Stimulated activated CD4-positive, alpha-beta T cell treated with anti-CD3 and anti-CD28 coated beads, Interleukin-4, amount 100 ng/mL, for 48 hours (primary cell): ENCODE measurements at regions not wholly inside any gene's neighbourhood (a gene's known extent, or its start where the extent isn't known, plus 50 kb on each side); places are given as distances from the start of the nearest gene placed in this dataset.
"Not testable (repeated sequence)": the region's sequence is repeated elsewhere in the genome, so short reads cannot be mapped to it uniquely, and the experiment has no call there.

Experiments
- DNase-seq, 2 donors: peaks; one replicate each; pipeline ENCODE4 v3.0.0-alpha.2; 2020; ENCODE audit warnings: low read depth in 2 of 2

DNA sequence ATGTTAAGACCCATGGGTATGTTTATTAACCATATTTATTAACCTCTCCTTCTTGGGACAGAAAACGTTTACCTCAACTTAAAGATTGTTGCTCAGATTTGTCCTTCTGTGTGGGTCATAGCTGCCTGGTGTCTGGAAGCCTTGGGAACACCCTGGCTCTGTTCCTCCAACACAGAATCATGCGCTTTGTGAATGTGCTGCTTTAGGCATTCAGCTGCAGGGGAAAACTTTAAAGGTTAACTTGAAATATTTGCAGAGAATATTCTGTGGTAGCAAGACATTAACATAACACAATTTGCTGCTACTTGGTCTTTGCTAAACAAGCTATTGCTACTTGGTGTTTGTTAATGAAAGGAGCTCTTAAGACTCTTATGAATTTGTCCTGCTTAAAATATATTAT lies 50.5 kb upstream of the THOC3 start:
- not testable (repeated sequence) for DNase-seq

GRCh38 chr5:176020852-176021251 lies 52.7 kb upstream of the THOC3 start:
- not testable (repeated sequence) for DNase-seq

- DNase-seq = not testable (repeated sequence)
Measured at GRCh38 chr5:176023535-176023934, 55.4 kb upstream of the THOC3 start.

DNA sequence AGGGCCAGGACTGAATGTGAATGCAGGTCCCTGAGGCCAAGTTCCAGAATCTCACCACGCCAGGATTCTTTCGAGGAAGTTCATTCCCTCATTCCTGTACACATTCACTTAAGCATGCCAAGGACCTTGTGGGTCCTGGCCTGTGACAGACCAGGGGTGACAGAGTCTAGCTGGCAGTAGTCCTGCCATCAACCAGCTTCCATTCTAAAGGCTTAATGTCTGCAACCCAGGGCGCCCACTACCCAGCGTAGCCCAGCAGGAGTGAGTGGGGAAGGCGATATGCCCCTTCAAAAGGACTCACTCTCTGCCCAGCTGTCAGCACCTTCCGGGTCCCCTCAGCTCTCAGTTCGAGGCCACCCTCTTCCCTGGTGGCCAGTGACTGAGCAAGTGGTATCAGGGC lies 61.3 kb upstream of the THOC3 start:
- DNase-seq = not testable (repeated sequence)

DNA sequence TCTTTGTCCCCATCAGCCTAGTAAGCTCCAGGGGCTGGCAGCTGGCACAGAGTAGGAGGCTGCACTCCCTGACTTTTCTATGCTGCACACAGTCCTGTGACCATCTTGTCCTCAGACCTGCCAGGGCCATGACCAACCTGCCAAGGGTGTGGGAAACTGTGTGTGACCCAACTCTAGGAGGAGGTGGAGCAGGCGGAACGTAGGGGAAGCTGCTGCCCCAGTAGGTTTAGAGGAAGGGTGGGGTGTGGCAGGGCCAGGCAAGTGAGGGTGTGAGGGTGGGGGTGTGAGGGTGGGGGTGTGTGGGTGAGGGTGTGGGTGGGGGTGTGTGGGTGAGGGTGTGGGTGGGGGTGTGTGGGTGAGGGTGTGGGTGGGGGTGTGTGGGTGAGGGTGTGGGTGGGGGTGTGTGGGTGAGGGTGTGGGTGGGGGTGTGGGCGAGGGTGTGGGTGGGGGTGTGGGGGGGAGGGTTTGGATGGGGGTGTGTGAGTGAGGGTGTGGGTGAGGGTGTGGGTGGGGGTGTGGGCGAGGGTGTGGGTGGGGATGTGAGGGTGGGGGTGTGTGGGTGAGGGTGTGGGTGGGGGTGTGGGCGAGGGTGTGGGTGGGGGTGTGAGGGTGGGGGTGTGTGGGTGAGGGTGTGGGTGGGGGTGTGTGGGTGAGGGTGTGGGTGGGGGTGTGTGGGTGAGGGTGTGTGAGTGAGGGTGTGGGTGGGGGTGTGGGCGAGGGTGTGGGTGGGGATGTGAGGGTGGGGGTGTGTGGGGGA lies 62.4 kb upstream of the THOC3 start:
- DNase-seq = not testable (repeated sequence)

DNA sequence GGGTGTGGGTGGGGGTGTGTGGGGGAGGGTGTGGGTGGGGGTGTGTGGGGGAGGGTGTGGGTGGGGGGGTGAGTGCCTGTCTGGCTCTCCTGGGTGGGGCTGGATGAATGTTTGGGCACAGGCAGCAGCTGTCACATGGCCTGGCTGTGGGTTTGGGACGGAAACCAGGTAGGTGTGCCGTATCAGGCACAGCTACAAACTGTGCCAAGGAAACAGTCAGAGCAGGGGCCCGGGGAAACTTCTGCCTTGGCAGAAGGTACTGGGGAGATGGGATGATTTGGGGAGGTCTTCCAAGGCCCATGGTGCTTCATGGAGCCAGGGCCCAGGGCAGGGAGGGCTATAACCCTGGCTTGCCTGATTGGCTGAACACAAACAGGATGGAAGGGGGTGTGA lies 63.0 kb upstream of the THOC3 start:
- DNase-seq = not testable (repeated sequence)

DNA sequence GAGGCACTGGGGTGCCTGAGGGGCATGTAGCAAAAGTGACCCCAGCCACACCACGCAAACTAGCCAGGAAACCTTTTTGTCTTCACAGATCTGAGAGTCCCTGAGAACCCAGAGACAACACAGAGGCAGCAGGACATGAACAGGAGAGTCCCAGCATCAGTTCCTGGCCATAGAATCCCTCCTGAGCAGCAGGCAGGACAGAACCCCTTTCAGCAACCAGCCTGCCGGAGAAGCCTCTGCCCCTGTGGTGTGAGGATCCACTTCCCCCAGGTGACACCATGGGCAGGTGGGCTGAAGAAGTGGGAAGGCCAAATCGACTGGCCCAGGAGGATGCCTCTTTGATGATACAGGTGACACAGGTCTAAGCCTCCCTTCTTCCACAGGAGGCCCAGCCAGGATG lies 65.1 kb upstream of the THOC3 start:
- not testable (repeated sequence) for DNase-seq

GRCh38 chr5:176034407-176035200 lies 66.5 kb upstream of the THOC3 start:
- not testable (repeated sequence) for DNase-seq

- not testable (repeated sequence) for DNase-seq
Measured at GRCh38 chr5:176035201-176035530, 67.1 kb upstream of the THOC3 start.

- not testable (repeated sequence) for DNase-seq
Measured at GRCh38 chr5:176035816-176036308, 67.7 kb upstream of the THOC3 start.

DNA sequence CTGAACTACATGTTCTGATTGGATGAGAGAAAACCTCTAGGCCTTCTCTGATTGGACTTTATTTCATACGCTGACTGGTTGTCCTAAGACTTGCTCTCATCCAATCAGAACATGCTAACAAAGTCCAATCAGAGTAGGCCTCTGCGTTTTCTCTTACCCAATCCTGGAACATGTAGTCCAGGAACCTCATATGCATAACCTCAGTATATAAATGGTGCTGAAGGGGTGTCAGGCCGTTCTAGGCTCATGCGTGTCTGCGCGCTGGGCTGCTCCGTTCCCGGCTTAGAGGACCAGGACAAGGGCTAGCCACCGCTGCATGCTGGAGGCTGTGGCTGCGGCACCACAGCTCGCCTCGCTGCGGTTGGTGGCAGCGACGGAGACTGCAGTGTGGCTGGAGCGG lies 68.3 kb upstream of the THOC3 start:
- not testable (repeated sequence) for DNase-seq

- not testable (repeated sequence) for DNase-seq
Measured at GRCh38 chr5:176037190-176037589, 69.1 kb upstream of the THOC3 start.

GRCh38 chr5:176040105-176040801 lies 72.1 kb upstream of the THOC3 start:
- not testable (repeated sequence) for DNase-seq

- not testable (repeated sequence) for DNase-seq
Measured at GRCh38 chr5:176041248-176041994, 73.3 kb upstream of the THOC3 start.

DNA sequence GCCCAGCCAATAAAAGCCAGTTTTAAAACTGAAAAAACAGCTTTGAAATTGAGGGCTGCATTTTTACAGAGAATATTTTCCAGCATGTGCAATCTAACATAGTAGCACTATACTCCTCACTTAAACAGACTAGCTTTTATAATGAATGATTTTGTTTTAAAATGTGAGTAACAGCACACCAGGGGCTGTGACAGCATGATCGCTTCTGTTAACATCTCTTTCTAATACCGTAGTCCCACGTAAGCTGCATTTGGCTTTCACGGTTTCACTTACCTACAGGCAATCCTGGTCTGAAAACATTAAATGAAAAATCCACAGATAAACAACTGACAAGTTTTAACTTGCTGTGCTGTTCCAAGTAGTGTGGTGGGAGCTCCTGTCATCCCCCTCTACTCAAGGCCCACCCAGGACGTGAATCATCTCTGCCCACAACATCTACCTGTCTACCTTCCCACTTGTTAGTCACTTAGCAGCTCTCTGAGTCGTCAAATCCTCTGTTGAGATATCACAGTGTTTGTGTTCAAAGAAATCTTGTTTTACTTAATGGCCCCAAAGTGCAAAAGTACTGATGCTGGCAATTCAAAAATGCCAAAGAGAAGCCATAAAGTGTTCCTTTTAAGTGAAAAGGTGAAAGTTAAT lies 74.0 kb upstream of the THOC3 start:
- not testable (repeated sequence) for DNase-seq

- not testable (repeated sequence) for DNase-seq
Measured at GRCh38 chr5:176043252-176043829, 75.2 kb upstream of the THOC3 start.

DNA sequence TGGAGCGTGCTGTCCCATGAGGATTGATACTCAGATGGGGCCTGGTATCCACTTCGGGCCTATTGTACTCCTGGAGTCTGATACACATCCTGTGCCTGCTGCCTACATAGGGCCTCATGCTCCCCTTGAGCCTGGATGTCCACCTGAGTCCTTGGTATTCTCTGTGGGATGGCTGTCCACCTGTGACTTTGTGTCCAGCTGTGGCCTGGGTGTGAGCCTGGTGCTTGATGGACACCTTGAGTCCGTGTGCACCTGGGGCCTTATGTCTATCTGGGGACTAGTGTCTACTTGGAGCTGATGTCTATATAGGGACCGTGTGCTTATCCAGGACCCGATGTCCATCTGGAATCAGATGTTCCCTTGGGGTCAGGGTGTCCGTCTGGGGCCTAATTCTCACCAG lies 75.9 kb upstream of the THOC3 start:
- not testable (repeated sequence) for DNase-seq

GRCh38 chr5:176044431-176044830 lies 76.3 kb upstream of the THOC3 start:
- DNase-seq = not testable (repeated sequence)

DNA sequence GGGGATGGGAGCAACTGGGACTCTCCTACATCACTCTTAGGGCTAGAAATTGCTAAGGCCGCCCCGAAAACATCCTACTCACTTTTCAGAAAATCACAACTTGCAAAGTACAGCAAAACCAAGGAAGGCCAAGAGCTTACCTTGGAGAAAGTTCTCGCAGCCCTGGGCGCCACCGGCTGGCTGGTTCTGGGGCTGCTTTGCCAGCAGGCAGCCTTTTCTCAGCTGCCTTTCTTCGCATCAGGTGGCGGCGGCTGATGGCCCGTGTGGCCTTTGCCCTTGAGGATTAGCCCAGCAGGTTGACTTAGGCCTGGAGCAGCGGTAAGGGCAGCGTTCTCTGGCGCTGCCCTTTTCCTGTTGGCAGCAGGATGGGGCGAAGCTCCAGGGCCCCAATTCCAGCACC lies 77.3 kb upstream of the THOC3 start:
- DNase-seq = not testable (repeated sequence)

DNA sequence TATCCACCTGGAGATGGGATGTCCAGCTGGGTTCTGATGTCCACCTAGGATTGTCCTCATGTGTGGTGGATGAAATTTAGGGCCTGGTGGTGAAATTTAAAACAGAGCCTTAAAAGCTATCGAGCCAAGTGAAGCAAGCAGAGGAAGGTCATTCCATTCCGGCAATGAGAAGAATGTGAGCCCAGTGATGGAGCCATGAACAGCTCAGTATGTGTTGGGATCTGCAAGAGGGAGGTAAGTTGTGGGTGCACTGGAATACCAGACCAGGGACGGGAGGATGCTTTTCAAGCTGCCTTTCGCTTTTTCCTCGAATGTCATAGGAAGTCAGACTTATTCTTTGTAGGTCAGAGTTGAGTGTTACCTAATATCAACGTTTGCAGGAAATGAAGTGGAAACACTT lies 80.6 kb upstream of the THOC3 start:
- DNase-seq = not testable (repeated sequence)
